Loucy (cell line): ENCODE measurements at regions not wholly inside any gene's neighbourhood (a gene's known extent, or its start where the extent isn't known, plus 50 kb on each side); places are given as distances from the start of the nearest gene placed in this dataset.

Experiments
- H2AFZ ChIP-seq: fragments of 200-600 bp; sonication (generic); 2 replicates; pipeline ENCODE4 v1.6.0; 2016; ENCODE audit warnings: antibody characterized with exemption, mild to moderate bottlenecking, low read length, moderate library complexity
- H3F3A ChIP-seq: fragments of 200-600 bp; 2 replicates; pipeline ENCODE4 v1.6.0; 2016; ENCODE audit warnings: antibody characterized with exemption, low read depth, mild to moderate bottlenecking
- H3K27me3 ChIP-seq: fragments of 200-600 bp; sonication (generic); 2 replicates; pipeline ENCODE4 v1.6.1; 2014; ENCODE audit warnings: low read length, mild to moderate bottlenecking; ENCODE audit not compliant: insufficient read depth, poor library complexity, severe bottlenecking
- H3K36me3 ChIP-seq: fragments of 200-600 bp; sonication (generic); 2 replicates; pipeline ENCODE4 v1.6.1; 2016; ENCODE audit warnings: low read length; ENCODE audit not compliant: insufficient read depth
- H3K4me1 ChIP-seq: fragments of 200-600 bp; sonication (generic); 2 replicates; pipeline ENCODE4 v1.5.1; 2014; ENCODE audit warnings: low read length, mild to moderate bottlenecking; ENCODE audit not compliant: insufficient read depth, poor library complexity, severe bottlenecking
- H3K4me2 ChIP-seq: fragments of 200-600 bp; sonication (generic); 2 replicates; pipeline ENCODE4 v1.6.0; 2014; ENCODE audit warnings: antibody characterized with exemption, low read length, low read depth, mild to moderate bottlenecking; ENCODE audit not compliant: poor library complexity, severe bottlenecking
- H3K4me3 ChIP-seq: fragments of 200-600 bp; sonication (generic); 2 replicates; pipeline ENCODE4 v1.5.1; 2014; ENCODE audit warnings: low read length, mild to moderate bottlenecking, mixed read lengths; ENCODE audit not compliant: poor library complexity, severe bottlenecking
- H3K79me2 ChIP-seq: fragments of 200-600 bp; sonication (generic); 2 replicates; pipeline ENCODE4 v1.6.1; 2014; ENCODE audit warnings: low read length; ENCODE audit not compliant: insufficient read depth
- H3K9ac ChIP-seq: fragments of 200-600 bp; sonication (generic); 2 replicates; pipeline ENCODE4 v1.6.0; 2014; ENCODE audit warnings: mild to moderate bottlenecking, low read depth, low read length, moderate library complexity; ENCODE audit not compliant: poor library complexity, severe bottlenecking
- H3K9me2 ChIP-seq: fragments of 200-600 bp; sonication (generic); replicated peaks from 2 replicates; pipeline ENCODE4 v1.6.1; 2016; ENCODE audit warnings: low read depth, low read length, mixed read lengths
- H3K9me3 ChIP-seq: fragments of 200-600 bp; sonication (generic); 2 replicates; pipeline ENCODE4 v1.6.1; 2014; ENCODE audit warnings: mild to moderate bottlenecking, antibody characterized with exemption, low read length, low read depth; ENCODE audit not compliant: insufficient read depth
- H4K20me1 ChIP-seq: fragments of 200-600 bp; sonication (generic); 2 replicates; pipeline ENCODE4 v1.6.0; 2014; ENCODE audit warnings: antibody characterized with exemption, low read length, mild to moderate bottlenecking; ENCODE audit not compliant: insufficient read depth, poor library complexity, severe bottlenecking
- CTCF ChIP-seq: fragments of 200-600 bp; sonication (generic); conservative IDR thresholded peaks from 2 replicates; pipeline ENCODE4 v1.5.1; 2014; ENCODE audit warnings: mild to moderate bottlenecking, antibody characterized with exemption, low read length
- EZH2phosphoT487 ChIP-seq: fragments of 200-600 bp; IDR thresholded peaks from 2 replicates; pipeline ENCODE4 v1.6.1; 2018; ENCODE audit warnings: antibody characterized with exemption, mild to moderate bottlenecking, moderate library complexity, borderline replicate concordance

- Histone ChIP-seq H3K27me3 (no peaks in the 10 kb centered on the region), H3F3A (no peaks in the 10 kb centered on the region), H4K20me1 (no peaks in the 10 kb centered on the region), H3K36me3 (no peaks in the 10 kb centered on the region), H3K4me1 (no peaks in the 10 kb centered on the region), H3K4me2 (no peak overlapping the region), H3K9ac (no peak overlapping the region), H3K9me2 (no peaks in the 10 kb centered on the region), H3K9me3 (no peaks in the 10 kb centered on the region), H3K79me2 (no peaks in the 10 kb centered on the region), H3K4me3 (no peak overlapping the region), H2AFZ (no peak overlapping the region)
- TF ChIP-seq CTCF = no peak
- TF ChIP-seq EZH2phosphoT487 = no peak
Measured at GRCh38 chr5:160966921-160967320, 114.9 kb upstream of the ATP10B start.

GRCh38 chr5:160961761-160962160, 109.8 kb upstream of the ATP10B start:
- H3K4me2 ChIP-seq = no peak overlapping the region
- H3K36me3 ChIP-seq = no peaks in the 10 kb centered on the region
- no peak overlapping the region for H3K9ac ChIP-seq

GRCh38 chr5:160961038-160961437, 109.0 kb upstream of the ATP10B start:
- TF ChIP-seq EZH2phosphoT487 = no peak
- TF ChIP-seq CTCF = no peak
- no peak overlapping the region for H2AFZ ChIP-seq
- H3K79me2 ChIP-seq = no peaks in the 10 kb centered on the region
- no peak overlapping the region for H3K4me3 ChIP-seq
- no peaks in the 10 kb centered on the region for H3K9me2 ChIP-seq
- no peaks in the 10 kb centered on the region for H3K9me3 ChIP-seq
- no peak overlapping the region for H3K9ac ChIP-seq
- no peaks in the 10 kb centered on the region for H3K27me3 ChIP-seq
- no peak overlapping the region for H3K4me2 ChIP-seq
- no peaks in the 10 kb centered on the region for H3K4me1 ChIP-seq
- no peaks in the 10 kb centered on the region for H4K20me1 ChIP-seq
- no peaks in the 10 kb centered on the region for H3F3A ChIP-seq
- H3K36me3 ChIP-seq = no peaks in the 10 kb centered on the region

More at GRCh38 chr5:160961761-160962160, 109.8 kb upstream of the ATP10B start:
- Histone ChIP-seq H3K9me2 (no peaks in the 10 kb centered on the region), H3K9me3 (no peaks in the 10 kb centered on the region), H2AFZ (no peak overlapping the region), H3K4me3 (no peak overlapping the region), H3F3A (no peaks in the 10 kb centered on the region), H4K20me1 (no peaks in the 10 kb centered on the region), H3K79me2 (no peaks in the 10 kb centered on the region), H3K4me1 (no peaks in the 10 kb centered on the region), H3K27me3 (no peaks in the 10 kb centered on the region)
- TF ChIP-seq CTCF (no peak), EZH2phosphoT487 (no peak)
